Immature natural killer cell (primary cell): ENCODE measurements at regions not wholly inside any gene's neighbourhood (a gene's known extent, or its start where the extent isn't known, plus 50 kb on each side); places are given as distances from the start of the nearest gene placed in this dataset.

Experiments
- DNase-seq, 3 donors: peaks; one replicate each; pipeline ENCODE4 v3.0.0; 2022; ENCODE audit warnings: mixed read lengths in 1 of 3
- H3K27ac Mint-ChIP-seq, 6 donors: one replicate each; pipeline ENCODE4 v1.8.0; 2020; ENCODE audit warnings: mixed read lengths in 6 of 6, mild to moderate bottlenecking in 5 of 6, inconsistent platforms in 4 of 6, moderate library complexity in 3 of 6
- H3K27me3 Mint-ChIP-seq, 3 donors: one replicate each; pipeline ENCODE4 v1.8.0; 2020 to 2021; ENCODE audit warnings: low read depth in 3 of 3, mild to moderate bottlenecking in 3 of 3, mixed read lengths in 3 of 3, moderate library complexity in 3 of 3, inconsistent platforms in 1 of 3
- H3K36me3 Mint-ChIP-seq, 3 donors: one replicate each; pipeline ENCODE4 v1.8.0; 2020; ENCODE audit warnings: mixed read lengths in 3 of 3, inconsistent platforms in 2 of 3, mild to moderate bottlenecking in 2 of 3
- H3K4me1 Mint-ChIP-seq, 2 donors: one replicate each; pipeline ENCODE4 v1.8.0; 2020; ENCODE audit warnings: inconsistent platforms in 2 of 2, mild to moderate bottlenecking in 2 of 2, mixed read lengths in 2 of 2, moderate library complexity in 1 of 2
- H3K4me3 Mint-ChIP-seq, 5 donors: one replicate each; pipeline ENCODE4 v1.8.0; 2020; ENCODE audit warnings: mild to moderate bottlenecking in 5 of 5, mixed read lengths in 5 of 5, inconsistent platforms in 3 of 5, moderate library complexity in 3 of 5
- H3K9me3 Mint-ChIP-seq, 6 donors: one replicate each; pipeline ENCODE4 v1.8.0; 2020; ENCODE audit warnings: mild to moderate bottlenecking in 6 of 6, mixed read lengths in 6 of 6, inconsistent platforms in 4 of 6, moderate library complexity in 3 of 6

- no peak for DNase-seq
- peaks cover 0 to 2% (median under 1%) of the 10 kb centered on the region in 6 donors for H3K9me3 Mint-ChIP-seq
- peaks cover 0 to 1% (median 0%) of the 10 kb centered on the region in 3 donors for H3K27me3 Mint-ChIP-seq
- H3K4me3 Mint-ChIP-seq: no peak overlapping the region
- H3K36me3 Mint-ChIP-seq: peaks cover 0 to 4% (median 0%) of the 10 kb centered on the region in 3 donors
- peaks cover 3 to 13% of the 10 kb centered on the region in 2 donors for H3K4me1 Mint-ChIP-seq
- H3K27ac Mint-ChIP-seq: no peak overlapping the region
These were observed 1005.8 kb downstream of the GATA3 start for GRCh38 chr10:9060314-9060713.

- Mint-ChIP-seq H3K27me3 (peaks cover 1 to 2% (median 2%) of the 10 kb centered on the region in 3 donors), H3K4me3 (no peak overlapping the region), H3K4me1 (peaks cover 3 to 13% of the 10 kb centered on the region in 2 donors), H3K9me3 (peaks cover 0 to 2% (median 0%) of the 10 kb centered on the region in 6 donors), H3K27ac (no peak overlapping the region), H3K36me3 (peaks cover 0 to 4% (median 0%) of the 10 kb centered on the region in 3 donors)
- no peak for DNase-seq
These were observed 1007.4 kb downstream of the GATA3 start for GRCh38 chr10:9061871-9062270.

- no peak for DNase-seq
- no peaks in the 10 kb centered on the region for H3K36me3 Mint-ChIP-seq
- peaks cover 0 to 2% (median 2%) of the 10 kb centered on the region in 3 donors for H3K27me3 Mint-ChIP-seq
- H3K4me3 Mint-ChIP-seq: no peak overlapping the region
- peaks cover 0 to 2% (median 0%) of the 10 kb centered on the region in 6 donors for H3K9me3 Mint-ChIP-seq
- H3K27ac Mint-ChIP-seq: no peak overlapping the region
- peaks cover 0 to 2% of the 10 kb centered on the region in 2 donors for H3K4me1 Mint-ChIP-seq
These were observed 1011.7 kb downstream of the GATA3 start for GRCh38 chr10:9066152-9066551.

GRCh38 chr10:9068003-9068402, 1013.5 kb downstream of the GATA3 start:
- Mint-ChIP-seq H3K36me3 (no peaks in the 10 kb centered on the region), H3K4me3 (no peak overlapping the region), H3K27me3 (peaks cover 0 to 2% (median 2%) of the 10 kb centered on the region in 3 donors), H3K4me1 (no peaks in the 10 kb centered on the region), H3K27ac (no peak overlapping the region), H3K9me3 (peaks cover 0 to 2% (median 0%) of the 10 kb centered on the region in 6 donors)
- no peak for DNase-seq

GRCh38 chr10:9069136-9069535, 1014.6 kb downstream of the GATA3 start:
- no peaks in the 10 kb centered on the region for H3K4me1 Mint-ChIP-seq
- peaks cover 0 to 2% (median 2%) of the 10 kb centered on the region in 3 donors for H3K27me3 Mint-ChIP-seq
- no peak overlapping the region for H3K27ac Mint-ChIP-seq
- no peak overlapping the region for H3K4me3 Mint-ChIP-seq
- DNase-seq: no peak
- H3K36me3 Mint-ChIP-seq: no peaks in the 10 kb centered on the region
- H3K9me3 Mint-ChIP-seq: peaks cover 0 to 2% (median 0%) of the 10 kb centered on the region in 6 donors

GRCh38 chr10:9075420-9075819, 1020.9 kb downstream of the GATA3 start:
- H3K9me3 Mint-ChIP-seq: peaks cover 0 to 2% (median 0%) of the 10 kb centered on the region in 6 donors
- H3K27me3 Mint-ChIP-seq: peaks cover 0 to 3% (median 0%) of the 10 kb centered on the region in 3 donors
- no peak overlapping the region for H3K4me3 Mint-ChIP-seq
- DNase-seq: no peak
- no peaks in the 10 kb centered on the region for H3K4me1 Mint-ChIP-seq
- H3K36me3 Mint-ChIP-seq: no peaks in the 10 kb centered on the region
- H3K27ac Mint-ChIP-seq: no peak overlapping the region

- Mint-ChIP-seq H3K9me3 (no peaks in the 10 kb centered on the region), H3K36me3 (no peaks in the 10 kb centered on the region), H3K27ac (no peak overlapping the region), H3K4me1 (no peaks in the 10 kb centered on the region), H3K27me3 (peaks cover 0 to 3% (median 0%) of the 10 kb centered on the region in 3 donors), H3K4me3 (no peak overlapping the region)
- no peak for DNase-seq
These were observed 1021.6 kb downstream of the GATA3 start for GRCh38 chr10:9076066-9076465.

GRCh38 chr10:9081253-9081652, 1026.8 kb downstream of the GATA3 start:
- Mint-ChIP-seq H3K4me3 (no peak overlapping the region), H3K4me1 (no peaks in the 10 kb centered on the region), H3K36me3 (no peaks in the 10 kb centered on the region), H3K27me3 (peaks cover 1 to 4% (median 3%) of the 10 kb centered on the region in 3 donors), H3K27ac (no peak overlapping the region), H3K9me3 (peaks cover 0 to 6% (median 0%) of the 10 kb centered on the region in 6 donors)
- no peak for DNase-seq

GRCh38 chr10:9081961-9082360, 1027.5 kb downstream of the GATA3 start:
- no peak overlapping the region for H3K27ac Mint-ChIP-seq
- no peak for DNase-seq
- no peak overlapping the region for H3K4me3 Mint-ChIP-seq
- peaks cover 1 to 4% (median 3%) of the 10 kb centered on the region in 3 donors for H3K27me3 Mint-ChIP-seq
- H3K4me1 Mint-ChIP-seq: no peaks in the 10 kb centered on the region
- peaks cover 0 to 6% (median 0%) of the 10 kb centered on the region in 6 donors for H3K9me3 Mint-ChIP-seq
- H3K36me3 Mint-ChIP-seq: no peaks in the 10 kb centered on the region

GRCh38 chr10:9091530-9092093, 1037.1 kb downstream of the GATA3 start:
- Mint-ChIP-seq H3K9me3 (peaks cover 0 to 5% (median 0%) of the 10 kb centered on the region in 6 donors), H3K4me1 (no peaks in the 10 kb centered on the region), H3K27ac (no peak overlapping the region), H3K36me3 (no peaks in the 10 kb centered on the region), H3K27me3 (no peaks in the 10 kb centered on the region), H3K4me3 (no peak overlapping the region)
- no peak for DNase-seq

- Mint-ChIP-seq H3K4me1 (no peaks in the 10 kb centered on the region), H3K36me3 (no peaks in the 10 kb centered on the region), H3K27ac (no peak overlapping the region), H3K9me3 (peaks cover 0 to 5% (median 0%) of the 10 kb centered on the region in 6 donors), H3K27me3 (peaks cover 0 to 2% (median 0%) of the 10 kb centered on the region in 3 donors), H3K4me3 (no peak overlapping the region)
- no peak for DNase-seq
These were observed 1041.8 kb downstream of the GATA3 start for GRCh38 chr10:9096288-9096687.

GRCh38 chr10:9097206-9097990, 1042.9 kb downstream of the GATA3 start:
- Mint-ChIP-seq H3K4me3 (no peak overlapping the region), H3K4me1 (no peaks in the 10 kb centered on the region), H3K27me3 (peaks cover 0 to 3% (median 0%) of the 10 kb centered on the region in 3 donors), H3K9me3 (peaks cover 0 to 5% (median 0%) of the 10 kb centered on the region in 6 donors), H3K27ac (no peak overlapping the region), H3K36me3 (no peaks in the 10 kb centered on the region)
- DNase-seq: no peak

- Mint-ChIP-seq H3K4me3 (no peak overlapping the region), H3K27ac (no peak overlapping the region), H3K27me3 (peaks cover 0 to 3% (median 0%) of the 10 kb centered on the region in 3 donors), H3K4me1 (no peaks in the 10 kb centered on the region), H3K9me3 (peaks cover 0 to 1% (median 0%) of the 10 kb centered on the region in 6 donors), H3K36me3 (no peaks in the 10 kb centered on the region)
- no peak for DNase-seq
These were observed 1043.5 kb downstream of the GATA3 start for GRCh38 chr10:9097991-9098306.

GRCh38 chr10:9102026-9102425, 1047.5 kb downstream of the GATA3 start:
- DNase-seq: no peak
- peaks cover 0 to 3% (median 0%) of the 10 kb centered on the region in 3 donors for H3K27me3 Mint-ChIP-seq
- peaks cover 0 to 2% (median 0%) of the 10 kb centered on the region in 6 donors for H3K9me3 Mint-ChIP-seq

More at GRCh38 chr10:9102026-9102425, 1047.5 kb downstream of the GATA3 start:
- Mint-ChIP-seq H3K36me3 (no peaks in the 10 kb centered on the region), H3K27ac (no peak overlapping the region), H3K4me1 (no peaks in the 10 kb centered on the region), H3K4me3 (no peak overlapping the region)
